GM12891 (cell line): ENCODE measurements at regions not wholly inside any gene's neighbourhood (a gene's known extent, or its start where the extent isn't known, plus 50 kb on each side); places are given as distances from the start of the nearest gene placed in this dataset.

Experiments
- POLR2A ChIP-seq: IDR thresholded peaks from 2 replicates; pipeline ENCODE4 v1.6.1; 2011; ENCODE audit warnings: low read depth, low read length, control low read depth
- POLR2AphosphoS5 ChIP-seq: IDR thresholded peaks from 2 replicates; pipeline ENCODE4 v1.6.1; 2011; ENCODE audit warnings: low read depth, low read length, control low read depth

DNA sequence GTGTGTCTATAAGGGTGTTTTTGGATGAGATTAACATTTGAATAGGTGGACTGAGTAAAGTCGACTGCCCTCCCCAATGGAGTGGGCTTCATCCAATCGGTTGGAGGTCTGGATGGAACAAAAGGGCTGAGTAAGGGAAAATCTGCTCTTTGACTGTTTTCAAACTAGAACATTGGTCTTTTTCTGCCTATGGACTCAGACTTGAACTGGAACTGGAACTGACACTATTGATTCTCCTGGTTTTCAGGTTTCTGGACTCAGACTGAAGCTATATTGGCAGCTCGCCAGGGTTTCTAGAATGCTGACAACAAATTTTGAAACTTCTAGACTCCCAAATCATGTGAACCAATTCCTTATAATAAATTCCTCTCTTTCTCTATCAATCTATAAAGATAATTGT lies 498.9 kb upstream of the EPHA7 start:
- TF ChIP-seq POLR2AphosphoS5, result no peak
- TF ChIP-seq POLR2A, result no peak
